ENCODE measurements at regions not wholly inside any gene's neighbourhood (a gene's known extent, or its start where the extent isn't known, plus 50 kb on each side); places are given as distances from the start of the nearest gene placed in this dataset.
"Not testable (repeated sequence)": the region's sequence is repeated elsewhere in the genome, so short reads cannot be mapped to it uniquely, and the experiment has no call there.

GRCh38 chr18:51570071-51570470, 372.6 kb upstream of the MEX3C start:
- not testable (repeated sequence) for TF ChIP-seq POLR2AphosphoS5 (IDR thresholded peaks at IDR 0.05; ENCODE audit: borderline replicate concordance, low read depth, low read length); EZH2 (IDR thresholded peaks at IDR 0.05)
